Retinal pigment epithelial cell (primary cell): ENCODE measurements at regions not wholly inside any gene's neighbourhood (a gene's known extent, or its start where the extent isn't known, plus 50 kb on each side); places are given as distances from the start of the nearest gene placed in this dataset.

Experiments used
- DNase-seq: peaks from one replicate; pipeline ENCODE4 v3.0.0-alpha.2; 2010; ENCODE audit warnings: low read depth
- H3K4me3 ChIP-seq: 2 replicates; pipeline ENCODE4 v1.5.1; 2011; ENCODE audit warnings: mild to moderate bottlenecking, low read length, control low read depth, moderate library complexity
- CTCF ChIP-seq: conservative IDR thresholded peaks from 2 replicates; pipeline ENCODE4 v1.5.1; 2011; ENCODE audit warnings: low read depth, low read length, control low read depth, inconsistent platforms

GRCh38 chr1:78348496-78349284 is 142.1 kb upstream of the PTGFR start:
- H3K4me3 ChIP-seq = no peak overlapping the region
- no peak for DNase-seq
- TF ChIP-seq CTCF = no peak

DNA sequence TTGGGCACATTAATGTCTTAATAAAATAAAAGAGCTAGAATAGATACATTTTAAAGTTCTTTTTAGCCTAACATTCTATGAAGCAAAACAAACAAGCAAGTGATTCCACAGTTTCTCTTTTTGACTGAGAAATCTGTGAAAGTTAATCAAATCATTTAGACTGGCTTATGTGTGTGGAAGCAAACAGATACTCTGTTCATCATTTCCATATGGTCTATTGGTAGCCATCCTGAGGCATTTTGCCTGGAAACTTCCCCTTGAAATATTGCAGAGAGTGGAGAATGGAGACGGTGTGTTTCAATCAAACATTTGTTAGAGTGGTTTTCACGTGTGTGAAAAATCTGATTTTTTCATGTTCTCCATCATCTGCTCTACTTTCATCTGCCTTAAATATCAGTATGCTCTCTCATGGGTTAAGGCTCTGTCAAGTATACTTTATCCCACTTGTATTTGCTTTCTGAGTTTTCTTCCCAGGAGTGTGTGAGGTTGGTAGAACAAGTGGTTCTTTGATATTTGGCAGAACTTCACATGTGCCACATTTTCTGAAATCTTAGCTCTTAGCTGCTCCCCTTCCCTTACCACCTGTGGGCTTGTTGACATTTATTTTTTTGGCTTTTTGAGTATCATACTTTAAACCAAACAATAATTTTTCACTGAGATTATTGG is 139.1 kb upstream of the PTGFR start:
- H3K4me3 ChIP-seq = no peak overlapping the region
- TF ChIP-seq CTCF = no peak
- DNase-seq = no peak

DNA sequence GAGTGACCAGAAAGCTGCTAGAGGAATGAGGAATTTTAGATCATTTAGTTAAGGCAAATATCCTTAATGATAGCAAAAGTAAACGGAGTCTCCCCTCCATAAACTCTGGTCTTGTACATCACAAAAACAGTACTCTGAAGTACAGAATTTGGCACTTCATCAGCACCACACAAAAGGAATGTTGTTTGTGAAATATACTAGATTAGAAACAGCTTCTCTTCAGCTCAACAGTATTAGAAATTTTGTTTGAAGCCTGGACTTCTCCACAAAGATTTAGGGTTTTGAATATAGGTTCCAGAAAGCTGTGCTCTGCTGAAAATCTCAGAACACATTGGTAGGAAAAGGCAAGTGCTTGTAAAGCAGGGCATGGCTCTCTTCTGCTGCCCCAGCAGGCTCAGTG is 135.1 kb upstream of the PTGFR start:
- no peak overlapping the region for H3K4me3 ChIP-seq
- no peak for DNase-seq
- no peak for TF ChIP-seq CTCF

- TF ChIP-seq CTCF = no peak
- no peak overlapping the region for H3K4me3 ChIP-seq
- DNase-seq = no peak
Measured at GRCh38 chr1:78358165-78358564, 132.6 kb upstream of the PTGFR start.

- no peak for TF ChIP-seq CTCF
- no peak for DNase-seq
Measured at GRCh38 chr1:78359666-78360065, 131.1 kb upstream of the PTGFR start.

GRCh38 chr1:78360584-78360983 is 130.2 kb upstream of the PTGFR start:
- no peak for DNase-seq
- H3K4me3 ChIP-seq = no peak overlapping the region
- no peak for TF ChIP-seq CTCF

More at GRCh38 chr1:78359666-78360065, 131.1 kb upstream of the PTGFR start:
- no peak overlapping the region for H3K4me3 ChIP-seq

- TF ChIP-seq CTCF = no peak
- DNase-seq = no peak
- H3K4me3 ChIP-seq = no peak overlapping the region
Measured at GRCh38 chr1:78367700-78368099, 123.1 kb upstream of the PTGFR start.
